Right lobe of liver (tissue), 4 donors: ENCODE measurements at regions not wholly inside any gene's neighbourhood (a gene's known extent, or its start where the extent isn't known, plus 50 kb on each side); places are given as distances from the start of the nearest gene placed in this dataset.
"Not testable (repeated sequence)": the region's sequence is repeated elsewhere in the genome, so short reads cannot be mapped to it uniquely, and the experiment has no call there.

Experiments
- POLR2A ChIP-seq: fragments of 450-650 bp; IDR thresholded peaks from one replicate; pipeline ENCODE4 v1.6.1; 2017; ENCODE audit warnings: antibody characterized with exemption, mild to moderate bottlenecking
- TF ChIP-seq, protein P1 (sequence below), 4 donors: fragments of 200-600 bp in 3 of 4; fragments of 450-650 bp in 1 of 4; IDR thresholded peaks; one replicate each; pipeline versions ENCODE4 v1.5.1 to v1.8.0; 2016 to 2022; ENCODE audit warnings: antibody characterized with exemption in 4 of 4, mild to moderate bottlenecking in 2 of 4
- donor health status: DM: no; HTN: no; CAD: no.
- donor health status: DM: no; HTN: no; CAD: no.
- donor health status: DM: no; HTN: yes; CAD: no.

DNA sequence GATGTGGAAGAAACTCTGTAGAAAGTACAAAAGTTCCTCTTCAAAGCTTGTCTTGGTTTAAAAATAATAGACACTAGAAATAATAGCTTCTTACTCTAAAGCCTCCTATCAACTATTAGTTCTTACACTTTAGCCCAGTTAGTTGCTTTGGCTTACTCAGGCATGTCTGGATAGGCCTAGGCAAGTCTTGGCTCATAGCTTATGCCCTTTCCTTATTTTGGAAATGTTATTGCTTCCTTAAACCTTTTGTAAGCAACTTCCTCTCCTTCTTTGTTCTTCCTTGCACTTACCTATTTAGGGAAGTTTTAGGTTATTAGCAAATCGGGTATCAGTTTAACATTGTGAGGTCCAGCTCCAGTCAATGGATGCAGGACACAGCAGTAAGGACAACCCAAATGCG lies 628.4 kb upstream of the PRR20A start:
- TF ChIP-seq, protein P1, sequence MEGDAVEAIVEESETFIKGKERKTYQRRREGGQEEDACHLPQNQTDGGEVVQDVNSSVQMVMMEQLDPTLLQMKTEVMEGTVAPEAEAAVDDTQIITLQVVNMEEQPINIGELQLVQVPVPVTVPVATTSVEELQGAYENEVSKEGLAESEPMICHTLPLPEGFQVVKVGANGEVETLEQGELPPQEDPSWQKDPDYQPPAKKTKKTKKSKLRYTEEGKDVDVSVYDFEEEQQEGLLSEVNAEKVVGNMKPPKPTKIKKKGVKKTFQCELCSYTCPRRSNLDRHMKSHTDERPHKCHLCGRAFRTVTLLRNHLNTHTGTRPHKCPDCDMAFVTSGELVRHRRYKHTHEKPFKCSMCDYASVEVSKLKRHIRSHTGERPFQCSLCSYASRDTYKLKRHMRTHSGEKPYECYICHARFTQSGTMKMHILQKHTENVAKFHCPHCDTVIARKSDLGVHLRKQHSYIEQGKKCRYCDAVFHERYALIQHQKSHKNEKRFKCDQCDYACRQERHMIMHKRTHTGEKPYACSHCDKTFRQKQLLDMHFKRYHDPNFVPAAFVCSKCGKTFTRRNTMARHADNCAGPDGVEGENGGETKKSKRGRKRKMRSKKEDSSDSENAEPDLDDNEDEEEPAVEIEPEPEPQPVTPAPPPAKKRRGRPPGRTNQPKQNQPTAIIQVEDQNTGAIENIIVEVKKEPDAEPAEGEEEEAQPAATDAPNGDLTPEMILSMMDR (IDR thresholded peaks at IDR 0.05): not testable (repeated sequence)
- TF ChIP-seq POLR2A: not testable (repeated sequence)
